KMS-11 (cell line): ENCODE measurements at regions not wholly inside any gene's neighbourhood (a gene's known extent, or its start where the extent isn't known, plus 50 kb on each side); places are given as distances from the start of the nearest gene placed in this dataset.

Source experiments
- H2AFZ ChIP-seq: fragments of 200-600 bp; sonication (generic); 2 replicates; pipeline ENCODE4 v1.6.1; 2016; ENCODE audit warnings: antibody characterized with exemption, mixed run types, low read depth
- H3K27ac ChIP-seq: fragments of 200-600 bp; sonication (generic); 2 replicates; pipeline ENCODE4 v1.6.1; 2016; ENCODE audit warnings: mild to moderate bottlenecking, mixed run types
- H3K27me3 ChIP-seq: fragments of 200-600 bp; sonication (generic); 2 replicates; pipeline ENCODE4 v1.6.1; 2017; ENCODE audit warnings: mild to moderate bottlenecking, low read depth, mixed run types, moderate library complexity; ENCODE audit not compliant: insufficient read depth
- H3K36me3 ChIP-seq: fragments of 200-600 bp; sonication (generic); 2 replicates; pipeline ENCODE4 v1.6.1; 2017; ENCODE audit warnings: mild to moderate bottlenecking, mixed run types; ENCODE audit not compliant: insufficient read depth
- H3K4me1 ChIP-seq: fragments of 200-600 bp; sonication (generic); 2 replicates; pipeline ENCODE4 v1.6.1; 2016; ENCODE audit warnings: mild to moderate bottlenecking, low read depth, mixed run types; ENCODE audit not compliant: poor library complexity, severe bottlenecking
- H3K4me2 ChIP-seq: fragments of 200-600 bp; sonication (generic); 2 replicates; pipeline ENCODE4 v1.7.0; 2016; ENCODE audit warnings: mild to moderate bottlenecking, mixed run types
- H3K4me3 ChIP-seq: fragments of 200-600 bp; sonication (generic); IDR thresholded peaks from 2 replicates; pipeline ENCODE4 v1.6.1; 2017; ENCODE audit warnings: low read depth, low read length, mixed read lengths; ENCODE audit not compliant: insufficient read depth
- H3K79me2 ChIP-seq: fragments of 200-600 bp; sonication (generic); 2 replicates; pipeline ENCODE4 v1.6.1; 2016; ENCODE audit warnings: low read depth, mixed run types; ENCODE audit not compliant: insufficient read depth
- H3K9ac ChIP-seq: fragments of 200-600 bp; sonication (generic); 2 replicates; pipeline ENCODE4 v1.6.1; 2016; ENCODE audit warnings: mild to moderate bottlenecking, mixed run types
- H4K20me1 ChIP-seq: fragments of 200-600 bp; sonication (generic); 2 replicates; pipeline ENCODE4 v1.6.1; 2016; ENCODE audit warnings: mild to moderate bottlenecking, mixed run types; ENCODE audit not compliant: insufficient read depth
- TF ChIP-seq, protein P1 (sequence below): fragments of 200-600 bp; sonication (generic); conservative IDR thresholded peaks from 2 replicates; pipeline ENCODE4 v1.6.1; 2017; ENCODE audit warnings: low read depth, mild to moderate bottlenecking, antibody characterized with exemption, low read length, moderate library complexity, mixed read lengths

DNA sequence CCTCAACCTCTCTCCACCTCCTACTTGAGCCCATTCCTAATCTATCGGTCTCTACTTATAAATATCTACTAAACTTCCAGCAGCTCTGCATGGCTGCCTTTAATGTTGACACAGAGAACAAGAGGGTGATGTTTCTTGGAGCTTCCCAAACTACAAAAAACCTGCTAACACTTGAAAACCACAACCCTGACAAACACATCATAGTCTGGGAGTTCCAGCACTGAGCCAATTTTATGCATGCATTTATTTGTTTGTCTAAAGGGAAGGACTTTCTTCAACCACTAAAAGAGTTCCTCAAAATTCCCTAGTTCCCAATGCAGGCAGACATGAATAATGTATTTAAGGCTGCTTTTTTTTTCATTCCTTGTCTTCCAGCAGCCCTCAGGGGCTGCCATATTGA lies 331.8 kb upstream of the XYLT1 start:
- TF ChIP-seq, protein P1, sequence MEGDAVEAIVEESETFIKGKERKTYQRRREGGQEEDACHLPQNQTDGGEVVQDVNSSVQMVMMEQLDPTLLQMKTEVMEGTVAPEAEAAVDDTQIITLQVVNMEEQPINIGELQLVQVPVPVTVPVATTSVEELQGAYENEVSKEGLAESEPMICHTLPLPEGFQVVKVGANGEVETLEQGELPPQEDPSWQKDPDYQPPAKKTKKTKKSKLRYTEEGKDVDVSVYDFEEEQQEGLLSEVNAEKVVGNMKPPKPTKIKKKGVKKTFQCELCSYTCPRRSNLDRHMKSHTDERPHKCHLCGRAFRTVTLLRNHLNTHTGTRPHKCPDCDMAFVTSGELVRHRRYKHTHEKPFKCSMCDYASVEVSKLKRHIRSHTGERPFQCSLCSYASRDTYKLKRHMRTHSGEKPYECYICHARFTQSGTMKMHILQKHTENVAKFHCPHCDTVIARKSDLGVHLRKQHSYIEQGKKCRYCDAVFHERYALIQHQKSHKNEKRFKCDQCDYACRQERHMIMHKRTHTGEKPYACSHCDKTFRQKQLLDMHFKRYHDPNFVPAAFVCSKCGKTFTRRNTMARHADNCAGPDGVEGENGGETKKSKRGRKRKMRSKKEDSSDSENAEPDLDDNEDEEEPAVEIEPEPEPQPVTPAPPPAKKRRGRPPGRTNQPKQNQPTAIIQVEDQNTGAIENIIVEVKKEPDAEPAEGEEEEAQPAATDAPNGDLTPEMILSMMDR, result no peak
- Histone ChIP-seq H3K79me2 (no peaks in the 10 kb centered on the region), H3K27me3 (no peaks in the 10 kb centered on the region), H3K4me3 (no peak overlapping the region), H2AFZ (no peak overlapping the region), H3K36me3 (no peaks in the 10 kb centered on the region), H3K4me2 (no peak overlapping the region), H4K20me1 (no peaks in the 10 kb centered on the region), H3K27ac (no peak overlapping the region), H3K4me1 (no peaks in the 10 kb centered on the region), H3K9ac (no peak overlapping the region)

DNA sequence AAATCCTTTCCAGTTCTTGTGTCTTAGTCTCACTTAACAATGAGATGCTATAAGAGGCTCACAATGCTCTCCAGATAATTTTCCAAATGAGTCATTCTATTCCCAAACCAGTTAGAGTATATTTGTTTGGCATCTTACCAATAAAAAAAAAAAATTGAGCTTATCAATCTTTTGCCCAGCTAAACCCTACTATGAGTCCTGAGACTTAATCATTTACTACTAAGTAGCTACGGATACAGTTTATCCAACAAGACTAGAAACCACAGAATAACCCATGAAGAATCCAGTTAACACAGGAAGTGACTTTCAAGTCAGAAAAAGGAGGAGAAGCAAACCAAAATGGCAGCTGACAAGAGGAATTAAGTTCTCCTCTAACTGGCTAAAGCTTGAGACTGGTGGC lies 330.3 kb upstream of the XYLT1 start:
- Histone ChIP-seq H2AFZ (no peak overlapping the region), H3K9ac (no peak overlapping the region), H3K36me3 (no peaks in the 10 kb centered on the region), H3K4me1 (no peaks in the 10 kb centered on the region), H3K79me2 (no peaks in the 10 kb centered on the region), H3K4me2 (no peak overlapping the region), H3K27me3 (no peaks in the 10 kb centered on the region), H3K27ac (no peak overlapping the region), H4K20me1 (no peaks in the 10 kb centered on the region), H3K4me3 (no peak overlapping the region)
- TF ChIP-seq, protein P1, result no peak

DNA sequence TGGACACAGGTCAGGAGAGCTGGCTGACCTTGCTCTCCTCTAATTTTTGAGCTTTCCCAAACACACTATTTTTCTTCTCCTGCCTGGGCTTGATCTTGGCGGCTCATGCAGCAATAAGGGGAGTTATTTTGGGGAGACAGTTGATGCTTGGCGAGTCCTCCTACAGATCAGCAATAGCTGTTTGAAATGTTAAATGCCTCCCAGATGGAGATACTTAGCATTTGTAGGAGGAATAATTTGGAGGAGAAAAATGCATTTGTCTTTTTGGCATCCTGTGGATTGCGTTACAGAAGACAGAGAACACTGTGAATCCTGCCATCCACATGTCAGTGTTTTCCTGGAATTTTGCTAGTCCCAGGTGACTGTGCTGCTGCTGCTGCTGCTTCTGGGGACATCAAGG lies 328.0 kb upstream of the XYLT1 start:
- TF ChIP-seq, protein P1, result no peak
- H3K79me2 ChIP-seq, result no peaks in the 10 kb centered on the region
- no peak overlapping the region for H3K9ac ChIP-seq
- H2AFZ ChIP-seq, result no peak overlapping the region
- H3K27me3 ChIP-seq, result no peaks in the 10 kb centered on the region
- no peaks in the 10 kb centered on the region for H3K36me3 ChIP-seq
- no peaks in the 10 kb centered on the region for H3K4me1 ChIP-seq
- H3K4me2 ChIP-seq, result no peak overlapping the region
- no peak overlapping the region for H3K4me3 ChIP-seq
- no peaks in the 10 kb centered on the region for H4K20me1 ChIP-seq
- no peak overlapping the region for H3K27ac ChIP-seq

DNA sequence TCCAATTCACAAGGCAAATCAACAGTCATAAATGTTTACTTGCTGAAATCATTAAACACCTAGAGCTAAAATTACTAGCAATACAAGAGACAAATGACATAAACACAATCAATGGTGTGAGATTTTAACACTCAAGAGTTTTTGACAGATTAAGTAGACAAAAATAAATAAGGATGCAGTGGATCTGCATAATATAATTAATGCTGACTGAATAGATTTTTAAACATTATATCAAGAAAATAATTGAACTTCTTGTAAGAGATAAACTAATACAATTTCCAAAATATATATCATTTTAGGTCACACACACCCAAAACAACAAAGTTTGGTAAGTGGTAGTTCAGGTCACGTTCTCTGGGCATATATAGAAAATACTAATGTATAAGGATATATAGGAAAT lies 322.6 kb upstream of the XYLT1 start:
- TF ChIP-seq, protein P1, result no peak
- no peak overlapping the region for H2AFZ ChIP-seq
- no peaks in the 10 kb centered on the region for H4K20me1 ChIP-seq
- no peak overlapping the region for H3K9ac ChIP-seq
- H3K36me3 ChIP-seq, result no peaks in the 10 kb centered on the region
- H3K4me2 ChIP-seq, result no peak overlapping the region
- no peak overlapping the region for H3K4me3 ChIP-seq
- no peaks in the 10 kb centered on the region for H3K79me2 ChIP-seq
- H3K27me3 ChIP-seq, result no peaks in the 10 kb centered on the region
- no peak overlapping the region for H3K27ac ChIP-seq
- H3K4me1 ChIP-seq, result no peaks in the 10 kb centered on the region

DNA sequence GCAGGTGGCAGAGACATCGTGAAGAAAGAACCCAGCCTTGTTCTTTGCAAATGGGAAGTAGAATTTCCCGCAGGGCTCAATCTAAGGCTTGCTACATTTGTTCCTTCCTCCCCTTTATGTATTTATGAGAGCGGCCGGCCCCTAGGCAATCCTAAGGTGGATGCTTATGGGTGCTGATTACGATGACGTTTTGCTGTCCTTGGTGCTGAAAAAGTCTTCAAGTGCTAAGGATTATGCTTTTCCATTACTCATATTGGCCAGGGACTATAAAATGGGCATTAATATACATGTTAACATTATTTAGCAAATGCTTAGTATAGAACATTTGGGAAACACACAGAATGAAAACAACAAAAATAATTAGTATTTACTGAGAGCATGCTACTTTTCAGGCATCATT lies 313.3 kb upstream of the XYLT1 start:
- TF ChIP-seq, protein P1, result no peak
- no peak overlapping the region for H2AFZ ChIP-seq
- no peak overlapping the region for H3K27ac ChIP-seq
- no peaks in the 10 kb centered on the region for H3K79me2 ChIP-seq
- no peak overlapping the region for H3K4me3 ChIP-seq
- no peak overlapping the region for H3K9ac ChIP-seq
- H4K20me1 ChIP-seq, result no peaks in the 10 kb centered on the region
- no peaks in the 10 kb centered on the region for H3K36me3 ChIP-seq
- H3K4me1 ChIP-seq, result no peaks in the 10 kb centered on the region
- H3K4me2 ChIP-seq, result no peak overlapping the region
- H3K27me3 ChIP-seq, result no peaks in the 10 kb centered on the region
